CD14-positive monocyte (primary cell): ENCODE measurements at regions not wholly inside any gene's neighbourhood (a gene's known extent, or its start where the extent isn't known, plus 50 kb on each side); places are given as distances from the start of the nearest gene placed in this dataset.
"Not testable (repeated sequence)": the region's sequence is repeated elsewhere in the genome, so short reads cannot be mapped to it uniquely, and the experiment has no call there.

ENCODE experiments used
- DNase-seq, 3 donors: peaks; one replicate each; pipeline ENCODE4 v3.0.0-alpha.2; 2011 to 2022
- H2AFZ ChIP-seq: 2 replicates; pipeline ENCODE4 v1.6.0; 2012; ENCODE audit warnings: mild to moderate bottlenecking, low read depth, low read length, inconsistent platforms; ENCODE audit not compliant: insufficient read depth, poor library complexity, severe bottlenecking
- H3K27ac ChIP-seq, 2 donors: 1 replicate in 1 of 2; 2 replicates in 1 of 2; pipeline ENCODE4 v1.5.1; 2012 to 2013; ENCODE audit warnings: low read length in 2 of 2, control low read depth in 1 of 2, inconsistent platforms in 1 of 2, low read depth in 1 of 2, mild to moderate bottlenecking in 1 of 2
- H3K27me3 ChIP-seq, 2 donors: one replicate each; pipeline versions ENCODE4 v1.6.0 to v1.6.1; 2011 to 2013; ENCODE audit warnings: low read length in 2 of 2; ENCODE audit not compliant: control insufficient read depth in 2 of 2, insufficient read depth in 2 of 2
- H3K36me3 ChIP-seq, 2 donors: replicated peaks in 1 of 2; 1 replicate in 1 of 2; 2 replicates in 1 of 2; pipeline versions ENCODE4 v1.5.1 to v1.6.1; 2012 to 2013; ENCODE audit warnings: low read length in 2 of 2, control low read depth in 1 of 2, inconsistent platforms in 1 of 2, mild to moderate bottlenecking in 1 of 2; ENCODE audit not compliant: insufficient read depth in 2 of 2, control insufficient read depth in 1 of 2
- H3K4me1 ChIP-seq, 2 donors: 1 replicate in 1 of 2; 2 replicates in 1 of 2; pipeline versions ENCODE4 v1.5.1 to v1.6.1; 2012 to 2013; ENCODE audit warnings: low read length in 2 of 2, control low read depth in 1 of 2, inconsistent platforms in 1 of 2, mild to moderate bottlenecking in 1 of 2, moderate library complexity in 1 of 2; ENCODE audit not compliant: insufficient read depth in 2 of 2, control insufficient read depth in 1 of 2
- H3K4me2 ChIP-seq: replicated peaks from 2 replicates; pipeline ENCODE3; 2012; ENCODE audit warnings: low read length, moderate library complexity, mild to moderate bottlenecking; ENCODE audit not compliant: poor library complexity, severe bottlenecking; ENCODE audit errors: extremely low read depth
- H3K4me3 ChIP-seq, 3 experiments: fragments of 200-600 bp in 1 of 3; sonication (generic) in 1 of 3; replicated peaks in 1 of 3; 1 replicate in 2 of 3; 2 replicates in 1 of 3; pipeline ENCODE4 v1.5.1; 2011 to 2013; ENCODE audit warnings: low read length in 3 of 3, mild to moderate bottlenecking in 3 of 3, control low read depth in 2 of 3, low read depth in 2 of 3, inconsistent platforms in 1 of 3, moderate library complexity in 1 of 3
- H3K79me2 ChIP-seq: 2 replicates; pipeline ENCODE4 v1.6.0; 2012; ENCODE audit warnings: mild to moderate bottlenecking, control low read depth, inconsistent platforms, low read length, moderate library complexity; ENCODE audit not compliant: insufficient read depth
- H3K9ac ChIP-seq: 2 replicates; pipeline ENCODE4 v1.6.0; 2017; ENCODE audit warnings: low read length, mild to moderate bottlenecking; ENCODE audit not compliant: insufficient read depth, poor library complexity, severe bottlenecking
- H3K9me3 ChIP-seq, 2 donors: replicated peaks in 1 of 2; 1 replicate in 1 of 2; 2 replicates in 1 of 2; pipeline versions ENCODE4 v1.5.1 to v1.6.1; 2012 to 2013; ENCODE audit warnings: low read length in 2 of 2, control low read depth in 1 of 2; ENCODE audit not compliant: control insufficient read depth in 1 of 2, insufficient read depth in 1 of 2
- H4K20me1 ChIP-seq: 2 replicates; pipeline ENCODE4 v1.6.0; 2012; ENCODE audit warnings: mild to moderate bottlenecking, low read length, control low read depth, moderate library complexity; ENCODE audit not compliant: insufficient read depth
- H3K27ac Mint-ChIP-seq, 7 donors: one replicate each; pipeline ENCODE4 v1.8.0; 2020; ENCODE audit warnings: mild to moderate bottlenecking in 7 of 7, mixed read lengths in 7 of 7, moderate library complexity in 6 of 7, inconsistent platforms in 2 of 7
- H3K27me3 Mint-ChIP-seq, 3 donors: one replicate each; pipeline ENCODE4 v1.8.0; 2021 to 2022; ENCODE audit warnings: low read depth in 3 of 3, mild to moderate bottlenecking in 3 of 3, mixed read lengths in 3 of 3, moderate library complexity in 3 of 3, inconsistent platforms in 1 of 3
- H3K36me3 Mint-ChIP-seq, 2 donors: one replicate each; pipeline ENCODE4 v1.8.0; 2020; ENCODE audit warnings: mixed read lengths in 2 of 2, inconsistent platforms in 1 of 2, mild to moderate bottlenecking in 1 of 2
- H3K4me1 Mint-ChIP-seq: one replicate; pipeline ENCODE4 v1.8.0; 2020; ENCODE audit warnings: mild to moderate bottlenecking, mixed read lengths
- H3K4me3 Mint-ChIP-seq, 2 donors: one replicate each; pipeline ENCODE4 v1.8.0; 2020; ENCODE audit warnings: mild to moderate bottlenecking in 2 of 2, mixed read lengths in 2 of 2, moderate library complexity in 1 of 2
- H3K9me3 Mint-ChIP-seq, 7 donors: one replicate each; pipeline ENCODE4 v1.8.0; 2020 to 2022; ENCODE audit warnings: mixed read lengths in 7 of 7, mild to moderate bottlenecking in 6 of 7, moderate library complexity in 6 of 7, inconsistent platforms in 2 of 7
- CTCF ChIP-seq: fragments of 200-600 bp; IDR thresholded peaks from one replicate; pipeline ENCODE4 v1.8.0; 2022; ENCODE audit warnings: antibody characterized with exemption, mild to moderate bottlenecking
- WGBS: methylation state at CpG from one replicate; pipeline ENCODE4 v1.1.5; 2013; ENCODE audit warnings: missing lambda C conversion rate; ENCODE audit not compliant: insufficient coverage; 5-methylcytosine and 5-hydroxymethylcytosine counted together
- intact Hi-C, 2 donors: fragments of 100-400 bp; cut with micrococcal nuclease; formaldehyde crosslinking; loops; one replicate each; pipeline versions ENCODE4 v1.15.0 to v1.15.1; 2023

- Histone ChIP-seq H2AFZ (no peak overlapping the region), H3K9me3 (no peaks in the 10 kb centered on the region), H3K27me3 (no peaks in the 10 kb centered on the region), H4K20me1 (no peaks in the 10 kb centered on the region), H3K4me1 (no peaks in the 10 kb centered on the region), H3K27ac (no peak overlapping the region), H3K4me3 (no peak overlapping the region), H3K9ac (no peak overlapping the region), H3K36me3 (no peaks in the 10 kb centered on the region), H3K4me2 (no peak overlapping the region), H3K79me2 (no peaks in the 10 kb centered on the region)
- no peak for TF ChIP-seq CTCF
- no CpG with 5 or more reads among the region's 2 CpGs for WGBS
- DNase-seq: no peak
- H3K4me1 Mint-ChIP-seq: no peaks in the 10 kb centered on the region
- H3K9me3 Mint-ChIP-seq: peaks cover 0 to 10% (median 4%) of the 10 kb centered on the region in 7 donors
- no peaks in the 10 kb centered on the region for H3K36me3 Mint-ChIP-seq
- H3K27me3 Mint-ChIP-seq: peaks cover 0 to 2% (median 0%) of the 10 kb centered on the region in 3 donors
- no peak overlapping the region for H3K27ac Mint-ChIP-seq
- no peak overlapping the region for H3K4me3 Mint-ChIP-seq
- intact Hi-C loops: no loop called here
Observed at GRCh38 chr5:106986006-106986405, 684.7 kb downstream of the EFNA5 start.

- Histone ChIP-seq H3K4me3 (no peak overlapping the region), H3K9ac (no peak overlapping the region), H3K9me3 (no peaks in the 10 kb centered on the region), H3K27me3 (no peaks in the 10 kb centered on the region), H3K36me3 (no peaks in the 10 kb centered on the region), H4K20me1 (no peaks in the 10 kb centered on the region), H2AFZ (no peak overlapping the region), H3K4me1 (no peaks in the 10 kb centered on the region), H3K79me2 (no peaks in the 10 kb centered on the region), H3K4me2 (no peak overlapping the region), H3K27ac (no peak overlapping the region)
- Mint-ChIP-seq H3K27ac (no peak overlapping the region), H3K36me3 (no peaks in the 10 kb centered on the region), H3K4me1 (no peaks in the 10 kb centered on the region), H3K27me3 (peaks cover 0 to 2% (median 0%) of the 10 kb centered on the region in 3 donors), H3K9me3 (peaks cover 0 to 14% (median 6%) of the 10 kb centered on the region in 7 donors), H3K4me3 (no peak overlapping the region)
- TF ChIP-seq CTCF: no peak
- intact Hi-C loops: no loop called here
- no peak for DNase-seq
- 90% methylated on average over 1 of the region's 6 CpGs for WGBS
Observed at GRCh38 chr5:106985174-106985573, 685.6 kb downstream of the EFNA5 start.

GRCh38 chr5:106979178-106979577 lies 691.6 kb downstream of the EFNA5 start:
- peaks cover 4 to 21% (median 12%) of the 10 kb centered on the region in 7 donors for H3K9me3 Mint-ChIP-seq
- peak overlapping the region in 1 of 7 donors; percentile 32 for H3K27ac Mint-ChIP-seq
- H3K9ac ChIP-seq, DNase-seq, H3K27me3 Mint-ChIP-seq, H3K27ac ChIP-seq, H3K4me1 Mint-ChIP-seq, H3K9me3 ChIP-seq, H3K4me2 ChIP-seq, H4K20me1 ChIP-seq, H3K36me3 Mint-ChIP-seq, H3K27me3 ChIP-seq, H3K4me1 ChIP-seq, H3K79me2 ChIP-seq, H2AFZ ChIP-seq, H3K4me3 ChIP-seq, H3K4me3 Mint-ChIP-seq, H3K36me3 ChIP-seq, intact Hi-C loops: not testable (repeated sequence)
- WGBS: 88% methylated on average over 6 of the region's 11 CpGs
